ENCODE measurements at regions not wholly inside any gene's neighbourhood (a gene's known extent, or its start where the extent isn't known, plus 50 kb on each side); places are given as distances from the start of the nearest gene placed in this dataset.

DNA sequence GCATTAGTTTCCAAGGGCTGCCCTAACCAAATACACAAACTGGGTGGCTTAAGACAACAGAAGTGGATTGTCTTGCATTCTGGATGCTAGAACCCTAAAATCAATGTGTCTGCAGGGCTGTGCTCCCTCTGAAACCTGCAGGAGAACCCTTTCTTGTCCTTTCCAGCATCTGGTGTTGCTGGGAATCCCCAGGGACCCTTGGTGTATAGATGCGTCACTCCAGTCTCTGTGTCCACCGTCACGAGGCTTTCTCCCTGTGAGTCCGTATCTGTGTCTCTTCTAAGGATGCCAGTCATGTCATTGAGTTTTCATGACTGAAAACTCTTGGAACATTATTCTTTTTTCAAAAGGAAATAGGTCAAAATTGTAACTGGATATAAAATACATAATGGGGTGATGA is 142.9 kb downstream of the RNASET2 start:
- TF ChIP-seq, protein P1, sequence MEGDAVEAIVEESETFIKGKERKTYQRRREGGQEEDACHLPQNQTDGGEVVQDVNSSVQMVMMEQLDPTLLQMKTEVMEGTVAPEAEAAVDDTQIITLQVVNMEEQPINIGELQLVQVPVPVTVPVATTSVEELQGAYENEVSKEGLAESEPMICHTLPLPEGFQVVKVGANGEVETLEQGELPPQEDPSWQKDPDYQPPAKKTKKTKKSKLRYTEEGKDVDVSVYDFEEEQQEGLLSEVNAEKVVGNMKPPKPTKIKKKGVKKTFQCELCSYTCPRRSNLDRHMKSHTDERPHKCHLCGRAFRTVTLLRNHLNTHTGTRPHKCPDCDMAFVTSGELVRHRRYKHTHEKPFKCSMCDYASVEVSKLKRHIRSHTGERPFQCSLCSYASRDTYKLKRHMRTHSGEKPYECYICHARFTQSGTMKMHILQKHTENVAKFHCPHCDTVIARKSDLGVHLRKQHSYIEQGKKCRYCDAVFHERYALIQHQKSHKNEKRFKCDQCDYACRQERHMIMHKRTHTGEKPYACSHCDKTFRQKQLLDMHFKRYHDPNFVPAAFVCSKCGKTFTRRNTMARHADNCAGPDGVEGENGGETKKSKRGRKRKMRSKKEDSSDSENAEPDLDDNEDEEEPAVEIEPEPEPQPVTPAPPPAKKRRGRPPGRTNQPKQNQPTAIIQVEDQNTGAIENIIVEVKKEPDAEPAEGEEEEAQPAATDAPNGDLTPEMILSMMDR (IDR thresholded peaks at IDR 0.05 in 4 of 5, conservative IDR thresholded peaks at IDR 0.05 in 1 of 5), result no peak
- no peak for TF ChIP-seq POLR2A (IDR thresholded peaks at IDR 0.05)
